ENCODE measurements at regions not wholly inside any gene's neighbourhood (a gene's known extent, or its start where the extent isn't known, plus 50 kb on each side); places are given as distances from the start of the nearest gene placed in this dataset.

DNA sequence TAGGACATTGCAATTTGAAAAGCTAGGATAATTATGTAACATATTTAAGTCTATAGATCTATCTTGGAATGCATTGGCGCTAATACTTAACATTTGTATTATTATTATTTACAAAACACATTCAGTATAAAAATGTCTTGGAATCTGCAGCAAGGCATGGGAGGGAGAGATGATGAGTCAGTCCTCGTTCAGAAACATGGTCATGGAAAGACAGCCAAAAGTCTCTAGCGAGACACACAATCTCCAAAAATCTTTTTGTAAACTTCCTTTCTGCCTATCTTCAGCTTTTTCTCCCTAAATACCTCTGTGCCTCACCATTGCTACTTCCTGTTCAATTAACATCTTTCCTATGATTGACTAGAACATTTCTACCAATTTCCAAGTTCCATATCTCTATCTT lies 188.4 kb upstream of the CACNA2D1 start:
- Histone ChIP-seq H3K56ac (ENCODE audit: extremely low read depth, insufficient read depth, low read length) (no peak overlapping the region), H4K5ac (ENCODE audit: low read depth, low read length) (no peak overlapping the region), H2BK20ac (ENCODE audit: low read depth, low read length) (no peak overlapping the region), H4K20me1 (ENCODE audit: insufficient read depth, low read length) (no peaks in the 10 kb centered on the region), H4K8ac (ENCODE audit: low read depth in 2 of 2, low read length in 2 of 2) (no peak overlapping the region), H4K91ac (ENCODE audit: insufficient read depth, low read depth, low read length) (no peak overlapping the region), H3K18ac (ENCODE audit: low read depth, low read length) (no peak overlapping the region), H3K27ac (ENCODE audit: insufficient read depth, low read length) (no peak overlapping the region), H3K9ac (ENCODE audit: low read depth, low read length) (no peak overlapping the region), H2AK5ac (ENCODE audit: low read depth, low read length) (no peak overlapping the region), H2BK120ac (ENCODE audit: low read depth, low read length) (no peak overlapping the region), H2AK9ac (replicated peaks; ENCODE audit: low read depth, low read length, poor library complexity) (no peak overlapping the region), H2BK15ac (ENCODE audit: low read depth, low read length) (no peak overlapping the region), H3K14ac (replicated peaks; ENCODE audit: low read depth, low read length) (no peak overlapping the region), H3K4me2 (ENCODE audit: low read depth, low read length) (no peak overlapping the region), H3K27me3 (ENCODE audit: control insufficient read depth, insufficient read depth, low read length) (no peaks in the 10 kb centered on the region; the same call in 1 of the 2 replicates), H2BK5ac (ENCODE audit: low read depth, low read length, poor library complexity, severe bottlenecking) (no peak overlapping the region), H3K79me1 (ENCODE audit: low read depth in 1 of 2, low read length in 2 of 2) (no peaks in the 10 kb centered on the region), H3K9me3 (ENCODE audit: control insufficient read depth, insufficient read depth, low read length) (no peaks in the 10 kb centered on the region), H3K4me1 (ENCODE audit: control insufficient read depth, insufficient read depth, low read length) (no peaks in the 10 kb centered on the region), H3K36me3 (ENCODE audit: control insufficient read depth, insufficient read depth, low read length) (no peaks in the 10 kb centered on the region), H2AFZ (replicated peaks; ENCODE audit: low read length, poor library complexity) (no peak overlapping the region), H3K4ac (ENCODE audit: low read depth, low read length) (no peak overlapping the region), H3K9me1 (ENCODE audit: insufficient read depth, low read length) (no peaks in the 10 kb centered on the region), H3K23ac (ENCODE audit: low read depth, low read length) (no peak overlapping the region), H3K4me3 (ENCODE audit: insufficient read depth, low read depth, low read length) (no peak overlapping the region)
- intact Hi-C loops (cut with micrococcal nuclease): no loop called here
- ChIA-PET POLR2A (ENCODE audit: unreplicated experiment) (no interaction called here), CTCF (no interaction called here)
- ATAC-seq (ENCODE audit: low read depth) (peak; percentile 79), DNase-seq (peak; percentile 58)
- in situ Hi-C loops (cut with MboI; ENCODE audit: low sequenced_read_pairs): no loop called here
- WGBS, 2 experiments (ENCODE audit: extremely low coverage in 2 of 2, insufficient read length in 1 of 2): no CpG with 5 or more reads among the region's 3 CpGs
- TF ChIP-seq ELK1 (IDR thresholded peaks at IDR 0.05; ENCODE audit: borderline replicate concordance, low read depth, low read length) (no peak), CTCF (conservative IDR thresholded peaks at IDR 0.05; ENCODE audit: low read depth, low read length) (no peak), MAZ (IDR thresholded peaks at IDR 0.05; ENCODE audit: borderline replicate concordance, low read depth, low read length) (no peak), RAD21 (IDR thresholded peaks at IDR 0.05; ENCODE audit: low read length) (no peak), CHD1 (IDR thresholded peaks at IDR 0.05; ENCODE audit: low read depth, low read length) (no peak), MXI1 (IDR thresholded peaks at IDR 0.05; ENCODE audit: borderline replicate concordance, low read depth, low read length) (no peak), BHLHE40 (IDR thresholded peaks at IDR 0.05; ENCODE audit: low read depth, low read length) (no peak), POLR2A (IDR thresholded peaks at IDR 0.05; ENCODE audit: low read depth, low read length) (no peak), RCOR1 (IDR thresholded peaks at IDR 0.05; ENCODE audit: insufficient replicate concordance, low read length) (no peak), MAFK (IDR thresholded peaks at IDR 0.05; ENCODE audit: low read depth, low read length) (no peak), FOS (IDR thresholded peaks at IDR 0.05; ENCODE audit: low read depth, low read length) (no peak), RFX5 (IDR thresholded peaks at IDR 0.05; ENCODE audit: low read depth, low read length) (no peak), NFE2L2 (IDR thresholded peaks at IDR 0.05; ENCODE audit: low read depth, low read length) (no peak), SMC3 (IDR thresholded peaks at IDR 0.05; ENCODE audit: low read depth, low read length) (no peak), CEBPB (IDR thresholded peaks at IDR 0.05; ENCODE audit: low read depth, low read length) (no peak)
- TF ChIP-seq, protein P1, sequence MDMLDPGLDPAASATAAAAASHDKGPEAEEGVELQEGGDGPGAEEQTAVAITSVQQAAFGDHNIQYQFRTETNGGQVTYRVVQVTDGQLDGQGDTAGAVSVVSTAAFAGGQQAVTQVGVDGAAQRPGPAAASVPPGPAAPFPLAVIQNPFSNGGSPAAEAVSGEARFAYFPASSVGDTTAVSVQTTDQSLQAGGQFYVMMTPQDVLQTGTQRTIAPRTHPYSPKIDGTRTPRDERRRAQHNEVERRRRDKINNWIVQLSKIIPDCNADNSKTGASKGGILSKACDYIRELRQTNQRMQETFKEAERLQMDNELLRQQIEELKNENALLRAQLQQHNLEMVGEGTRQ (IDR thresholded peaks at IDR 0.05; ENCODE audit: low read depth, low read length): no peak
- no TSS peak for BruUV-seq (replicated peaks)
- dilution Hi-C loops (cut with HindIII; ENCODE audit: low sequenced_read_pairs, unreplicated experiment): no loop called here
